Immature natural killer cell (primary cell): ENCODE measurements at regions not wholly inside any gene's neighbourhood (a gene's known extent, or its start where the extent isn't known, plus 50 kb on each side); places are given as distances from the start of the nearest gene placed in this dataset.

Source experiments
- DNase-seq, 3 donors: peaks; one replicate each; pipeline ENCODE4 v3.0.0; 2022; ENCODE audit warnings: mixed read lengths in 1 of 3
- H3K27ac Mint-ChIP-seq, 6 donors: one replicate each; pipeline ENCODE4 v1.8.0; 2020; ENCODE audit warnings: mixed read lengths in 6 of 6, mild to moderate bottlenecking in 5 of 6, inconsistent platforms in 4 of 6, moderate library complexity in 3 of 6
- H3K27me3 Mint-ChIP-seq, 3 donors: one replicate each; pipeline ENCODE4 v1.8.0; 2020 to 2021; ENCODE audit warnings: low read depth in 3 of 3, mild to moderate bottlenecking in 3 of 3, mixed read lengths in 3 of 3, moderate library complexity in 3 of 3, inconsistent platforms in 1 of 3
- H3K36me3 Mint-ChIP-seq, 3 donors: one replicate each; pipeline ENCODE4 v1.8.0; 2020; ENCODE audit warnings: mixed read lengths in 3 of 3, inconsistent platforms in 2 of 3, mild to moderate bottlenecking in 2 of 3
- H3K4me1 Mint-ChIP-seq, 2 donors: one replicate each; pipeline ENCODE4 v1.8.0; 2020; ENCODE audit warnings: inconsistent platforms in 2 of 2, mild to moderate bottlenecking in 2 of 2, mixed read lengths in 2 of 2, moderate library complexity in 1 of 2
- H3K4me3 Mint-ChIP-seq, 5 donors: one replicate each; pipeline ENCODE4 v1.8.0; 2020; ENCODE audit warnings: mild to moderate bottlenecking in 5 of 5, mixed read lengths in 5 of 5, inconsistent platforms in 3 of 5, moderate library complexity in 3 of 5
- H3K9me3 Mint-ChIP-seq, 6 donors: one replicate each; pipeline ENCODE4 v1.8.0; 2020; ENCODE audit warnings: mild to moderate bottlenecking in 6 of 6, mixed read lengths in 6 of 6, inconsistent platforms in 4 of 6, moderate library complexity in 3 of 6

DNA sequence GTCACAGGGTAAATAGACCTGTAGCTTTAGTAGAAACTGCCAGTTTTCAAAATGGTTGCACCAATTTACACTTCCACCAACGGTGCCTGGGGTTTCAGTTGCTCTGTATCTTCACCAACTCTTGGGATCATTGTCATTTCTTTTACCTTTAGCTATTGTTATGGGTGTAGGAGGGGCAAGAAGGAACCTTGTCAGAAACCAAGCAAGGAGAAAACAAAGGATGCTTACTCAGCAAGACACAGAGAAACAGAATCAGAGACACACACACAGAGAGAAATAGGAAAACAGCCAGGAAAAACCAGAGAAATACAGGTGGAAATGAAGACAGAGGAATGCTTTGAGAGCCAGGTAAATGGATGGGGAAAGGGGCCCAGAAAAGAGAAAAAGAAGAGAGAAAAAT lies 367.6 kb downstream of the MIAT start:
- peaks cover 3 to 18% (median 6%) of the 10 kb centered on the region in 3 donors for H3K27me3 Mint-ChIP-seq
- H3K9me3 Mint-ChIP-seq: no peaks in the 10 kb centered on the region
- DNase-seq: no peak
- peaks cover 2 to 9% of the 10 kb centered on the region in 2 donors for H3K4me1 Mint-ChIP-seq
- H3K4me3 Mint-ChIP-seq: no peak overlapping the region
- H3K27ac Mint-ChIP-seq: no peak overlapping the region
- no peaks in the 10 kb centered on the region for H3K36me3 Mint-ChIP-seq

DNA sequence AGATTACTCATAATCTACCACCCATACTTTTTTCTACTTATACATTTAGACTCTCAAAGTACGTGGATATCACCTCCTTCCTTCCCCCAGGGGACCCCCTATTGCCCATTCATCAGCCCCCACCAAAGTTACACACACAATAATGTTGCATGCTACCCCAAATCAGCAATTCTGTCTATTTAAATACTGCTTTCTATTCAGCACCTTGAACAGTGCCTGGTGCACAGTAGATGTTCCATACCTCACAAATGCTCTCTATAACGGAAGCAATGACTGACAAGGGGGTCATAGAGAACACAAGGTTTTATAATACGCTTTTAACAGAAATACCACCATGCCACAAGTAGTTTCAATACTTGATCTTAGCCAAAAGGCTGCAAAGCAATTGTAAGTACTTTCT lies 370.7 kb downstream of the MIAT start:
- H3K27ac Mint-ChIP-seq: no peak overlapping the region
- peaks cover 2 to 16% (median 4%) of the 10 kb centered on the region in 3 donors for H3K27me3 Mint-ChIP-seq
- no peak overlapping the region for H3K4me3 Mint-ChIP-seq
- no peaks in the 10 kb centered on the region for H3K36me3 Mint-ChIP-seq
- peaks cover 0 to 9% of the 10 kb centered on the region in 2 donors for H3K4me1 Mint-ChIP-seq
- DNase-seq: no peak
- no peaks in the 10 kb centered on the region for H3K9me3 Mint-ChIP-seq

DNA sequence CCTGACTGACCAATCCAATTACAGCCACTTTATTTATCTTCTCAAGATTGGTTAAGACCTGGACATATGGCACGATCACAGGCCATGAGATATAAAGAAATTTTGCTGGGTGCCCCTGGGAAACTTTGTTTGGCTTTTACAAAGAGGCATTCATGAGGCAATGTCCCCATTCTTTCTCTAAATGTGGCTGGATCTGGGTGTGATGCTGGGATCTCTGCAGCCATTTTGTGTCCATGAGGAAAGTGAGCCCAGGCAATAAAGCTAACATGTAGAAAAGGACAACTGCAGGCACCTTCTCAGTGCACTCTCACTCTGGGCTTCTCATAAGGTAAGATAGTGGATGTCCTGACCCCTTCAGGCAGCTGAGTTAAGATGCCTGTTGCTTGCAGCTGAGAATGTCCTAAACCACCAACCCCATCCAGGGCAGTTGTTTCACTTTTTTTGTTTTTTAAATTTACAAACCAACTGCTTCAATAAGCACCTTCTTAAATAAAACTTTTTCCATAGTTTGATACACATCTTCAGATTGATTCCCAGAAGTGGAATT lies 372.3 kb downstream of the MIAT start:
- H3K27me3 Mint-ChIP-seq: peaks cover 2 to 17% (median 4%) of the 10 kb centered on the region in 3 donors
- H3K27ac Mint-ChIP-seq: no peak overlapping the region
- DNase-seq: no peak
- no peaks in the 10 kb centered on the region for H3K36me3 Mint-ChIP-seq
- no peaks in the 10 kb centered on the region for H3K4me1 Mint-ChIP-seq
- H3K4me3 Mint-ChIP-seq: no peak overlapping the region
- no peaks in the 10 kb centered on the region for H3K9me3 Mint-ChIP-seq

DNA sequence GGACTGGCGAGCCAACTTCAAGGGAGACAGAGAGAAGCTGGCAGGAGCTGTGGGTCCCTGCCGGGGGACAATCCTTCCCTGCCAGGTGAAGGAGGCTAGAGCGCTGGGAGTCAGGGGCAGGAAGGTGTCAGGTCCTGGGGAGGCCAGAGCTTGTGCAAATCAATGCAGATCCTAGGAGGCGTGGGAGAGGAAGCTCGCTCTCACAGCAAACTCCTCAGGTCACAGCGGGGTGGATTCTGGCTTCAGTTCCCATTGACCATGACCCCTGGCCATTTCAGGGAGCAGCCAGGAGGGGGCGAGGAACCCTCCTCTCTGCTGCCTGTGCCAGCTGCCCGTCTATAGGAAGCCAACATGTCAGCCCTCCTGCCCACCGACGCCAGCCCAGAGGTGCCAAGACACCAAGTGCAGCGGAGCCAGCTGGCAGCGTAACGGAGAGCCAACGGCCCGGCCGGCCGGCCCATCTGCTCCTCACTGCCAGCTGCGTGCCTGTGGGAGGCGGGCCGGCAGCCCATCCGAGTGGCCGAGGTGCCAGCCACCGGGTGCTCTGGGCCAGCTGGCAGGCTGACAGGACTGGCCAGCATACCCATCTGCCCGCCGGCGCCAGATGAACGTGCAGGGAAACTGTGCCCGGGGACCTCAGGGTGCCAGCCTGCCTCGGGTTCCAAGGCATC lies 374.8 kb downstream of the MIAT start:
- H3K27ac Mint-ChIP-seq: no peak overlapping the region
- H3K36me3 Mint-ChIP-seq: no peaks in the 10 kb centered on the region
- no peaks in the 10 kb centered on the region for H3K4me1 Mint-ChIP-seq
- DNase-seq: no peak
- no peaks in the 10 kb centered on the region for H3K9me3 Mint-ChIP-seq
- no peak overlapping the region for H3K4me3 Mint-ChIP-seq
- peaks cover 2 to 7% (median 3%) of the 10 kb centered on the region in 3 donors for H3K27me3 Mint-ChIP-seq

DNA sequence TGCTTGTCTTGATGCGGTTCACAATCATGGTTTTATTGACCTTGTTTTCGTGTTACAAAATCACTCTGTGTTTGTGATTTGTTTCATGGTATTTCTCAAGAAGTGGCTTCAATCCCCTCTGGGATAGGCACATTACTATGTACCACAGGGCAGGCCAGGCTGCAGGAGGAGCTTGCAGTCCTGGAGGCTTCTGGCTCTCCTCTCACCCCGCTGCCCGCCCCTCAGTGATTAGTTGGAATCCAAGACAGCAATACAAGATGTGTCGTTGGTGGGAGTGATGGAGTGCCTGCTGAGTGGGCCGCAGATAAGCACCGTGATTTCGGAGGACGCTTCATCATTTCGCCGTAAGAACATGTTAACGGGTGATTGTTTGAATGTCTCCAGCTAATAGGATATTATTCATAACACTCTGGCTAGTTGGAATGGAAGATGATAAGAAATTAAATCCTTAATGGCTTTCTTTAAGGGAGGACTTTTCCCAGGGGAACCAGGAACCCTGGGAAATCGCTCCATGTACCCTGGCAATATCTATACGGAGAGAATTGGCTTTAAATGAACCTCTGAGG lies 384.4 kb downstream of the MIAT start:
- Mint-ChIP-seq H3K4me1 (no peaks in the 10 kb centered on the region), H3K9me3 (peaks cover 0 to 1% (median 0%) of the 10 kb centered on the region in 6 donors), H3K27me3 (peaks cover 0 to 4% (median 2%) of the 10 kb centered on the region in 3 donors), H3K4me3 (no peak overlapping the region), H3K27ac (no peak overlapping the region), H3K36me3 (no peaks in the 10 kb centered on the region)
- no peak for DNase-seq

DNA sequence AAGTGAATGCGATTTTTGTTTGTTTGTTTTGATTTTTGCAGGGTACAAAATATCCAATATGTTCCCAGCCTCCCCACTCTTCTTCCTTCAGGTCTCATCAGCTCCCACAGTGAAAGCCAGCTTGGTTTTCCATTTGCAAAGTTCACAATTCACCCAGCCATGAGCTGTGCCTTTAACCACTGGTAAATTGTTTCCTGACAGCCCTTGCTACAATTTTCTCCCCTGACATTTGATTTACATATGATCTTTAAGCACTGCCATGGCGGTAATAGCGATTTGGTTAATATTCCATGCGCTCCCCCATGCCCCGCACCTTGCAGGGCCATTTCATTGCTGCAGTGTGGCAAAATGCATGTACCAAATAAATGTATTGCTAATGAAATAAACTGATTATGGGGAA lies 385.9 kb downstream of the MIAT start:
- no peak for DNase-seq
- Mint-ChIP-seq H3K27ac (no peak overlapping the region), H3K9me3 (peaks cover 0 to 1% (median 0%) of the 10 kb centered on the region in 6 donors), H3K4me3 (no peak overlapping the region), H3K27me3 (peaks cover 0 to 4% (median 2%) of the 10 kb centered on the region in 3 donors), H3K4me1 (no peaks in the 10 kb centered on the region), H3K36me3 (no peaks in the 10 kb centered on the region)

DNA sequence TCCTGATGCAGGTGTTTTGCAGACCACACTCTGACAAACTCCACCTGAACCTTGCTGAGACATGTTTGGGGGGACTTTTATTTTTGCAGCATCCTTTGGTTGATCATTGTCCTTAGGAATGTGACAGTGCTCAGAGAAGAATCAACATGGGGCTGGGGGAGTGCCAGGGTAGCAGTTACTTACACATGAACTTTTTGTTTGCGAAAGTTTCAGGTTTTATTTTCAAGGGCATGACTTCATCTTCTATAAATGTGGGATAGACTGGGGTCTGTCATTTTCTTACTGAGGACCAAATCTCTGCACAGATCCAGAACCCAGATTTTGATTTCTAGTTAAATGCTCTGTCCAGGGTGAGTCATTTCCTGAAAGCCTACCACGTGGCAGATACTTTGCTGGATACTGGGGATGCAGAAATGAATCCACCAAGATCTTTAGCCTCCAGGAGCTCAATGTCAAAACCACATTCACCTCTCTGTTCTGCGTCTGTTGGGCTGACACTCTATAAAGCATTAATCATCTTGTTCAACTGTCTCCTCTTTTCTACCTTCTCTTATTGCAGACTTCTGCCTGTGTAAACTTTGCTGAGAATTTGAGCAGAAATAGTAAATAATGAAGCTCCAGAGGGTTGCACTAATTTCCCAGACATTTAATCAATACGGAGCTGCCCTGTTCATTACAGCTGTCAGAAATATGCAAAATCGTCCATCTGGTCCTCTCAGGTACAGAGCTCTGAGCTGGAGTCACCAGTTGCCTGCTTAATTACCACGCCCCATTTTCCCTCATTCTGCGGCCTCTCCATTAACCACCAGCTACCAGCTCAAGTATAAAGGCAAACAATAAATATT lies 387.9 kb downstream of the MIAT start:
- Mint-ChIP-seq H3K27me3 (peaks cover 0 to 4% (median 2%) of the 10 kb centered on the region in 3 donors), H3K27ac (no peak overlapping the region), H3K4me1 (no peaks in the 10 kb centered on the region), H3K9me3 (no peaks in the 10 kb centered on the region), H3K4me3 (no peak overlapping the region), H3K36me3 (no peaks in the 10 kb centered on the region)
- DNase-seq: no peak

DNA sequence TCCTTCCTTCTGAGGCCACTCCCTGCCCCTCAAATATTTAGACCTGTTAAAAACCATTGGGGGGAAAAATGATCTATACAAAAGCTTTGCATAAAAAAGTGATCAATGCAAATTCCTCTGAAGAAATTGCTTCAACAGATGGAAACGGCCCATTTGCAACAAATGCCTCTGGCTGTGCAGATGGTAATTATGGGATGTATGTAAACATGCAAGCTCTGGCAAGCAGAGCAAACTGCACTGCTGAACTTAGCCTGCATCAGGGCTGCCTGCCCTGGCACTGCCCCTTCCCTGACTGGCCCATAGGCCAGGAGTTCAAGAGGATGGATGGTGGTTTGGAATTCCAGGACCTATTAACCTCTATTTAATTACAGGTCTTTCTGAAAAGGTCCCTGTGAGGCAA lies 388.7 kb downstream of the MIAT start:
- H3K27me3 Mint-ChIP-seq: peaks cover 0 to 5% (median 4%) of the 10 kb centered on the region in 3 donors
- H3K4me3 Mint-ChIP-seq: no peak overlapping the region

DNA sequence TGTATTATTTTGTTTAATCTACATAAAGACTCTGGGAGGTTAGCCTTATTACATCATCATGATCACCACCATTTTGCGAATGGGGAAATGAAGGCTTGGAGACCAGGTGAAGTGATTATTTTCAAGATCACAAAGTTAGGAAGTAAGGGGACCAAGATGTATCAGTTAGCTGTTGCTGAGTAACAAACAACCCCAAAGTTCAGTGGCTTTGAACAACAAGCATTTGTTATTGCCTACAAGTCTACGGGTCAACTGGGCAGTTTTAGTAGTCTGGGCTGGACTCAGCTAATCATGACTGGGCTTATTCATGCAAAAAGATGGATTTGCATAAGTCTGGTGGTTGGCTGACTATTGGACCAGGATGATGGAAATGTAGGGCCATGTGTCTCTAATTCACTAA lies 389.2 kb downstream of the MIAT start:
- DNase-seq: no peak
- no peak overlapping the region for H3K27ac Mint-ChIP-seq
- no peaks in the 10 kb centered on the region for H3K36me3 Mint-ChIP-seq
- no peaks in the 10 kb centered on the region for H3K9me3 Mint-ChIP-seq
- peaks cover 0 to 5% (median 4%) of the 10 kb centered on the region in 3 donors for H3K27me3 Mint-ChIP-seq
- H3K4me3 Mint-ChIP-seq: no peak overlapping the region
- H3K4me1 Mint-ChIP-seq: no peaks in the 10 kb centered on the region

More for the DNA sequence above, 388.7 kb downstream of the MIAT start:
- Mint-ChIP-seq H3K9me3 (no peaks in the 10 kb centered on the region), H3K27ac (no peak overlapping the region), H3K36me3 (no peaks in the 10 kb centered on the region), H3K4me1 (no peaks in the 10 kb centered on the region)
- DNase-seq: no peak

DNA sequence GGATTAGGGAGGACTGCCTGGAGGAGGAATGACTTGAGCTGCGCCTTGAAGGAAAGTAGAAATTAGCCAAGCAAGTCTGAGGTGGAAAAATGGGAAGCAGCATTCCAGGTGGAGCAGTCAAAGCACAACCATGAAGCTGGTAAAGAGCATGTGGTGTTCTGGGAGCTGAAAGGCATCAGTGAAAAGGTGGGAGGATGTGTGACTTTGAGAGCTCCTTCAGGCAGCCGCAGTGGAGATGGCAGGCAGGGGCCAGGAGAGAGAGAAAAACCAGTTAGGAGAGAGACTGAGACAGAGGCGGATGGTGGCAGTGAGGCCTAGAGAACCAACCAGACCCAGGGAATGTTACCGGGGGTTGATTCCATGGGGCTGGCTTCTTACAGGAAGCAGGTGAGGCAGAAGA lies 393.4 kb downstream of the MIAT start:
- no peak for DNase-seq
- Mint-ChIP-seq H3K9me3 (no peaks in the 10 kb centered on the region), H3K4me1 (no peaks in the 10 kb centered on the region), H3K27ac (no peak overlapping the region), H3K27me3 (peaks cover 0 to 13% (median 3%) of the 10 kb centered on the region in 3 donors), H3K4me3 (no peak overlapping the region), H3K36me3 (no peaks in the 10 kb centered on the region)

DNA sequence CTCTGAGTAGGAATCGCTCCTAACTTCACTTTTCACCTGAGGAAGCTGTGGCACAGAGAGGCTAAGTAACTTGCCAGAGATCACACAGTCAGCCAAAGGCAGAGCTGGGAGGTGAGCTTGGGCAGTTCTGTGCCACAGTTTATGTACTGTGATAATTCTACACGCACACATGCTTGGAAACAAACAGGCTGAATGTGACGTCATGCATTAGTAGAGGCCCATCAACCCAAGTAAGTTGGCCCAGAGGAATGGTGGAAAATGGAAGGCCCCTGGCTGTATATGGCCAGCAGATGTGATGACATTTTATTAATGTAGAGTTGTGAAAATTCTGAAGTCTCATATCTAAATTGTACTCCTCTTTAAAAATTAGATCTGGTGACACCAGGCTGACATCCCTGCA lies 394.0 kb downstream of the MIAT start:
- no peak for DNase-seq
- Mint-ChIP-seq H3K36me3 (no peaks in the 10 kb centered on the region), H3K9me3 (no peaks in the 10 kb centered on the region), H3K27me3 (peaks cover 0 to 14% (median 3%) of the 10 kb centered on the region in 3 donors), H3K4me1 (no peaks in the 10 kb centered on the region), H3K27ac (no peak overlapping the region), H3K4me3 (no peak overlapping the region)

DNA sequence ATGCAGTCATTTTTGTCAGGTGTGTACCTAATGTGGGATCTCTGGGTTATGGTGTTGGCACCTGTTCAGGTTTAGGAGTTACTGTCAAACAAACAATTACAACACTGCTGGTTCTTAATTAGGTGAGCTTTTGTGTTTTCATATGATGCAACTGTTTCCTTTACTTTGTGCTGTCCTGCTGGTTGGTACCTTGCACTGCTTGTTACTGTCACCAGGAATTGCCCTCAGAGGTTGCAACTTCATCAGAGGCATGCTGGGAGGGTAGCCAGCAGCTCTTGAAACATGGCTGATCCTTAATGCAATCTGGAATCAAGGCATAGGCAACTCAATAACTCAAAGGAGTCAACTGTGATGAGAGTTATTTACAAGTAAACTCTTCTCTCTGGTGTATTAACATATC lies 400.3 kb downstream of the MIAT start:
- Mint-ChIP-seq H3K36me3 (no peaks in the 10 kb centered on the region), H3K27ac (no peak overlapping the region), H3K4me3 (no peak overlapping the region)

DNA sequence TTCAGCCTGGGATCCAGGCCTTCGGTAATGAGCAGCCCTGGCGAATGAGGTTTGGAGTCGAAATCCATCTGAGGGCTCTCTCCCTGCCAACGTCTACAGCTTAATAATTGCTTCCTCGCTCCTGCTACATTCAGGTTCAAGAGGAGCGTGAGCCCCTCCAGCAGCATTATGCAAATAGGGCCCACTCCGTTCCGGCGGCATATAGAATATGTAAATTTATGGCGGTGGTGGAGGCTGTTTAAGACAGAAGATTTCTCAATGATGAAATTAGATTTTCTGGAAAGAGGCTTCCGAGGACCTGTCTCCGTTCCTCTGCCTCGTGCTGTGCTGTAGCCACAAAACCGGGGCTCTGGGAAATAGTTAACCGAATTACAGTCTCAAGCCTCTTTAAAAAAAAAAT lies 402.8 kb downstream of the MIAT start:
- no peaks in the 10 kb centered on the region for H3K36me3 Mint-ChIP-seq
- DNase-seq: no peak
- H3K9me3 Mint-ChIP-seq: no peaks in the 10 kb centered on the region
- no peaks in the 10 kb centered on the region for H3K4me1 Mint-ChIP-seq
- no peak overlapping the region for H3K4me3 Mint-ChIP-seq
- peaks cover 2 to 13% (median 7%) of the 10 kb centered on the region in 3 donors for H3K27me3 Mint-ChIP-seq
- no peak overlapping the region for H3K27ac Mint-ChIP-seq

More for the DNA sequence above, 400.3 kb downstream of the MIAT start:
- DNase-seq: no peak
- Mint-ChIP-seq H3K27me3 (peaks cover 2 to 10% (median 5%) of the 10 kb centered on the region in 3 donors), H3K4me1 (no peaks in the 10 kb centered on the region), H3K9me3 (no peaks in the 10 kb centered on the region)

DNA sequence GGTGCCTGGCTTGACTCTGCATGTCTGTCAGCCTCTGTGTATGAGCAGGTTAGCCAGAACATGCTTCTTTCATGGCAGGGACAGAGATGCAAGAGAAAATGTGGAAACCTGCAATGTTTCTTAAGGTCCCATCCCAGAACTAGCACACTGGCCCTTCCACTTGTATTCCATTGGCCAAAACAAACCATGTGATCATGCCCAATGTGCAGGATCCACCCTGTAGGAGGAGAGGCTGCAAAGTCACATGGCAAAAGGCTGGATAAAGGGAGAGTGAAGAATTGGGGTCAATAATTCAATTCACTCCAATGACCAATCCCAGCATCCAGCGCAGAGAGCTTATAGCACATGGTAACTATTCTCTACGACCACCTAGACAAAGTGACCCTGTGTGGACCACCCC lies 405.5 kb downstream of the MIAT start:
- H3K27ac Mint-ChIP-seq: no peak overlapping the region
- no peaks in the 10 kb centered on the region for H3K4me1 Mint-ChIP-seq
- no peak overlapping the region for H3K4me3 Mint-ChIP-seq
- no peak for DNase-seq
- H3K27me3 Mint-ChIP-seq: peaks cover 2 to 8% (median 6%) of the 10 kb centered on the region in 3 donors
- H3K9me3 Mint-ChIP-seq: no peaks in the 10 kb centered on the region
- no peaks in the 10 kb centered on the region for H3K36me3 Mint-ChIP-seq
